Upper lobe of left lung (tissue), 6 donors: ENCODE measurements at regions not wholly inside any gene's neighbourhood (a gene's known extent, or its start where the extent isn't known, plus 50 kb on each side); places are given as distances from the start of the nearest gene placed in this dataset.

Experiments used
- ATAC-seq, 2 donors: fragments of 200-7000 bp; cut with Tn5 transposase; one replicate each; pipeline ENCODE4 v1.9.1; 2022; ENCODE audit warnings: mild to moderate bottlenecking in 2 of 2, moderate library complexity in 2 of 2; ENCODE audit not compliant: low FRiP score in 2 of 2
- DNase-seq, 2 donors: peaks; one replicate each; pipeline ENCODE4 v3.0.0-alpha.2; 2019 to 2020
- H3K27ac ChIP-seq, 4 donors: fragments of 200-600 bp; sonication (generic); one replicate each; pipeline ENCODE4 v1.5.1; 2016 to 2019
- H3K27me3 ChIP-seq, 4 donors: fragments of 200-600 bp; sonication (generic); one replicate each; pipeline ENCODE4 v1.5.1; 2017 to 2019
- H3K36me3 ChIP-seq, 4 donors: fragments of 200-600 bp; sonication (generic); one replicate each; pipeline ENCODE4 v1.5.1; 2016 to 2019
- H3K4me1 ChIP-seq, 4 donors: fragments of 200-600 bp; sonication (generic); one replicate each; pipeline ENCODE4 v1.5.1; 2018 to 2019
- H3K4me3 ChIP-seq, 4 donors: fragments of 200-600 bp; sonication (generic); one replicate each; pipeline ENCODE4 v1.5.1; 2017 to 2019; ENCODE audit warnings: mild to moderate bottlenecking in 2 of 4, moderate library complexity in 1 of 4
- H3K9me3 ChIP-seq, 4 donors: fragments of 200-600 bp; sonication (generic); one replicate each; pipeline ENCODE4 v1.5.1; 2018 to 2019
- CTCF ChIP-seq, 6 experiments: fragments of 450-650 bp in 4 of 6; fragments of 200-600 bp in 2 of 6; sonication (generic) in 2 of 6; IDR thresholded peaks; one replicate each; pipeline ENCODE4 v1.5.1; 2016 to 2019; ENCODE audit warnings: antibody characterized with exemption in 6 of 6
- EP300 ChIP-seq, 4 donors: sonication (generic); formaldehyde crosslinking; IDR thresholded peaks; one replicate each; pipeline ENCODE4 v1.5.1; 2017; ENCODE audit warnings: antibody characterized with exemption in 4 of 4, control low read depth in 2 of 4
- POLR2A ChIP-seq, 4 donors: fragments of 450-650 bp; IDR thresholded peaks; one replicate each; pipeline ENCODE4 v1.5.1; 2016 to 2017; ENCODE audit warnings: antibody characterized with exemption in 4 of 4, mild to moderate bottlenecking in 2 of 4
- POLR2AphosphoS5 ChIP-seq, 2 donors: sonication (generic); formaldehyde crosslinking; IDR thresholded peaks; one replicate each; pipeline ENCODE4 v1.5.1; 2017; ENCODE audit warnings: antibody characterized with exemption in 2 of 2
- WGBS, 2 donors: methylation state at CpG; one replicate each; pipeline ENCODE4 v1.1.5; 2017 to 2018; 5-methylcytosine and 5-hydroxymethylcytosine counted together
- donor health status: DM: no; HTN: no; CAD: no; lungs with moderate emphysema.
- donor health status: DM: no; HTN: yes; CAD: no; lungs with severe emphysema.

GRCh38 chr5:74550927-74551326 is 89.6 kb downstream of the ENC1 start:
- no peak for ATAC-seq
- TF ChIP-seq EP300 (IDR thresholded peaks at IDR 0.05) (no peak), CTCF (IDR thresholded peaks at IDR 0.05) (no peak), POLR2A (IDR thresholded peaks at IDR 0.05) (no peak), POLR2AphosphoS5 (IDR thresholded peaks at IDR 0.05) (no peak)
- DNase-seq: no peak
- H3K9me3 ChIP-seq: no peaks in the 10 kb centered on the region
- no peaks in the 10 kb centered on the region for H3K4me1 ChIP-seq
- no peaks in the 10 kb centered on the region for H3K27me3 ChIP-seq
- no peaks in the 10 kb centered on the region for H3K36me3 ChIP-seq
- H3K4me3 ChIP-seq: no peak overlapping the region
- H3K27ac ChIP-seq: no peak overlapping the region
- WGBS, 2 donors: 73% methylated on average over 4 of the region's 4 CpGs

GRCh38 chr5:74549384-74549783 is 91.1 kb downstream of the ENC1 start:
- DNase-seq: no peak
- Histone ChIP-seq H3K27ac (no peak overlapping the region), H3K27me3 (no peaks in the 10 kb centered on the region), H3K36me3 (no peaks in the 10 kb centered on the region), H3K4me3 (no peak overlapping the region), H3K4me1 (no peaks in the 10 kb centered on the region), H3K9me3 (no peaks in the 10 kb centered on the region)
- ATAC-seq: no peak
- 87 to 88% methylated on average over 3 of the region's 3 CpGs for WGBS, 2 donors
- TF ChIP-seq POLR2AphosphoS5 (IDR thresholded peaks at IDR 0.05): no peak
- TF ChIP-seq CTCF (IDR thresholded peaks at IDR 0.05): no peak
- TF ChIP-seq EP300 (IDR thresholded peaks at IDR 0.05): no peak
- TF ChIP-seq POLR2A (IDR thresholded peaks at IDR 0.05): no peak

GRCh38 chr5:74546796-74547195 is 93.7 kb downstream of the ENC1 start:
- Histone ChIP-seq H3K36me3 (no peaks in the 10 kb centered on the region), H3K9me3 (no peaks in the 10 kb centered on the region), H3K4me3 (no peak overlapping the region), H3K27me3 (no peaks in the 10 kb centered on the region), H3K4me1 (peaks cover 0 to 4% (median 0%) of the 10 kb centered on the region in 4 donors), H3K27ac (no peak overlapping the region)
- DNase-seq (no peak), ATAC-seq (no peak)
- 88 to 98% methylated on average over 1 of the region's 1 CpG for WGBS, 2 donors
- TF ChIP-seq POLR2A (IDR thresholded peaks at IDR 0.05): no peak
- TF ChIP-seq CTCF (IDR thresholded peaks at IDR 0.05): no peak

- Histone ChIP-seq H3K27ac (no peak overlapping the region), H3K36me3 (no peaks in the 10 kb centered on the region), H3K4me1 (peaks cover 0 to 4% (median 0%) of the 10 kb centered on the region in 4 donors), H3K27me3 (no peaks in the 10 kb centered on the region), H3K9me3 (no peaks in the 10 kb centered on the region), H3K4me3 (no peak overlapping the region)
- DNase-seq: no peak
- ATAC-seq: no peak
- TF ChIP-seq CTCF (IDR thresholded peaks at IDR 0.05) (no peak), EP300 (IDR thresholded peaks at IDR 0.05) (no peak)
- 88 to 100% methylated on average over 1 to 2 of the region's 2 CpGs for WGBS, 2 donors
Observed at GRCh38 chr5:74544811-74545210, 95.7 kb downstream of the ENC1 start.

- no peaks in the 10 kb centered on the region for H3K9me3 ChIP-seq
- peaks cover 0 to 8% (median 2%) of the 10 kb centered on the region in 4 donors for H3K4me1 ChIP-seq
- no peak overlapping the region for H3K27ac ChIP-seq
- H3K4me3 ChIP-seq: no peak overlapping the region
- DNase-seq (no peak), ATAC-seq (peak in 1 of 2 donors; percentile 86)
- TF ChIP-seq CTCF (IDR thresholded peaks at IDR 0.05) (no peak), POLR2AphosphoS5 (IDR thresholded peaks at IDR 0.05) (no peak), EP300 (IDR thresholded peaks at IDR 0.05) (no peak), POLR2A (IDR thresholded peaks at IDR 0.05) (no peak)
- H3K27me3 ChIP-seq: no peaks in the 10 kb centered on the region
- 39 to 45% methylated on average over 14 of the region's 14 CpGs for WGBS, 2 donors
- H3K36me3 ChIP-seq: no peaks in the 10 kb centered on the region
Observed at GRCh38 chr5:74543162-74543995, 97.1 kb downstream of the ENC1 start.
